ENCODE measurements at regions not wholly inside any gene's neighbourhood (a gene's known extent, or its start where the extent isn't known, plus 50 kb on each side); places are given as distances from the start of the nearest gene placed in this dataset.
"Not testable (repeated sequence)": the region's sequence is repeated elsewhere in the genome, so short reads cannot be mapped to it uniquely, and the experiment has no call there.

- Histone ChIP-seq H4K20me1 (ENCODE audit: control insufficient read depth, extremely low read depth, insufficient read depth, low read length) (no peaks in the 10 kb centered on the region), H3K27me3 (ENCODE audit: control insufficient read depth, extremely low read depth, insufficient read depth, low read length) (no peaks in the 10 kb centered on the region), H3K36me3 (ENCODE audit: control insufficient read depth in 2 of 2, extremely low read depth in 1 of 2, insufficient read depth in 2 of 2, low read length in 2 of 2) (no peaks in the 10 kb centered on the region), H3K4me3 (ENCODE audit: control insufficient read depth in 2 of 3, extremely low read depth in 1 of 3, insufficient read depth in 2 of 3, low read depth in 1 of 3, low read length in 3 of 3) (no peak overlapping the region), H3K9me3 (ENCODE audit: control insufficient read depth, low read depth, low read length) (no peaks in the 10 kb centered on the region), H3K9ac (ENCODE audit: control insufficient read depth, extremely low read depth, insufficient read depth, low read length) (no peak overlapping the region), H3K4me2 (ENCODE audit: control insufficient read depth, extremely low read depth, insufficient read depth, low read depth, low read length) (no peak overlapping the region), H3K4me1 (ENCODE audit: control insufficient read depth, extremely low read depth, insufficient read depth, low read length) (no peaks in the 10 kb centered on the region), H3K79me2 (ENCODE audit: control insufficient read depth, insufficient read depth, low read length) (no peaks in the 10 kb centered on the region), H3K27ac (ENCODE audit: control insufficient read depth, insufficient read depth, low read length) (no peak overlapping the region), H2AFZ (ENCODE audit: control insufficient read depth, low read length) (peak overlapping the region; percentile 66), H3K9me1 (ENCODE audit: control insufficient read depth, extremely low read depth, insufficient read depth, low read length) (no peaks in the 10 kb centered on the region)
- DNase-seq (ENCODE audit: low read depth, low spot score) (no peak), FAIRE-seq (no peak)
- dilution Hi-C loops (cut with MboI; ENCODE audit: extremely low pct_ligation_motif_present, low sequenced_read_pairs): no loop called here
- TF ChIP-seq EZH2 (IDR thresholded peaks at IDR 0.05; ENCODE audit: low read length) (no peak), CTCF (optimal IDR thresholded peaks at IDR 0.05 in 1 of 3, IDR thresholded peaks at IDR 0.05 in 1 of 3, conservative IDR thresholded peaks at IDR 0.05 in 1 of 3; ENCODE audit: extremely low read depth in 1 of 3, insufficient read depth in 2 of 3, low read length in 3 of 3) (no peak)
Observed at GRCh38 chr12:68538726-68539614, 71.7 kb upstream of the RAP1B start.

GRCh38 chr12:68539615-68539952 is 71.1 kb upstream of the RAP1B start:
- no peaks in the 10 kb centered on the region for H3K9me3 ChIP-seq (ENCODE audit: control insufficient read depth, low read depth, low read length)
- H3K4me1 ChIP-seq (ENCODE audit: control insufficient read depth, extremely low read depth, insufficient read depth, low read length): no peaks in the 10 kb centered on the region
- H3K27me3 ChIP-seq (ENCODE audit: control insufficient read depth, extremely low read depth, insufficient read depth, low read length): no peaks in the 10 kb centered on the region
- no peak for FAIRE-seq
- dilution Hi-C loops (cut with MboI; ENCODE audit: extremely low pct_ligation_motif_present, low sequenced_read_pairs): no loop called here
- H3K27ac ChIP-seq (ENCODE audit: control insufficient read depth, insufficient read depth, low read length): no peak overlapping the region
- H3K36me3 ChIP-seq (ENCODE audit: control insufficient read depth in 2 of 2, extremely low read depth in 1 of 2, insufficient read depth in 2 of 2, low read length in 2 of 2): no peaks in the 10 kb centered on the region
- H3K4me3 ChIP-seq (ENCODE audit: control insufficient read depth in 2 of 3, extremely low read depth in 1 of 3, insufficient read depth in 2 of 3, low read depth in 1 of 3, low read length in 3 of 3): no peak overlapping the region
- no peak for DNase-seq (ENCODE audit: low read depth, low spot score)
- TF ChIP-seq CTCF (optimal IDR thresholded peaks at IDR 0.05 in 1 of 3, IDR thresholded peaks at IDR 0.05 in 1 of 3, conservative IDR thresholded peaks at IDR 0.05 in 1 of 3; ENCODE audit: extremely low read depth in 1 of 3, insufficient read depth in 2 of 3, low read length in 3 of 3) (no peak), EZH2 (IDR thresholded peaks at IDR 0.05; ENCODE audit: low read length) (no peak)
- H3K79me2 ChIP-seq (ENCODE audit: control insufficient read depth, insufficient read depth, low read length): no peaks in the 10 kb centered on the region
- H3K9me1 ChIP-seq (ENCODE audit: control insufficient read depth, extremely low read depth, insufficient read depth, low read length): no peaks in the 10 kb centered on the region
- no peak overlapping the region for H2AFZ ChIP-seq (ENCODE audit: control insufficient read depth, low read length)
- no peaks in the 10 kb centered on the region for H4K20me1 ChIP-seq (ENCODE audit: control insufficient read depth, extremely low read depth, insufficient read depth, low read length)
- no peak overlapping the region for H3K9ac ChIP-seq (ENCODE audit: control insufficient read depth, extremely low read depth, insufficient read depth, low read length)
- no peak overlapping the region for H3K4me2 ChIP-seq (ENCODE audit: control insufficient read depth, extremely low read depth, insufficient read depth, low read depth, low read length)

- H3K79me2 ChIP-seq (ENCODE audit: control insufficient read depth, insufficient read depth, low read length); H2AFZ ChIP-seq (ENCODE audit: control insufficient read depth, low read length); DNase-seq (ENCODE audit: low read depth, low spot score); H3K4me2 ChIP-seq (ENCODE audit: control insufficient read depth, extremely low read depth, insufficient read depth, low read depth, low read length); H3K27me3 ChIP-seq (ENCODE audit: control insufficient read depth, extremely low read depth, insufficient read depth, low read length); H3K36me3 ChIP-seq (ENCODE audit: control insufficient read depth in 2 of 2, extremely low read depth in 1 of 2, insufficient read depth in 2 of 2, low read length in 2 of 2); H3K4me1 ChIP-seq (ENCODE audit: control insufficient read depth, extremely low read depth, insufficient read depth, low read length); H3K27ac ChIP-seq (ENCODE audit: control insufficient read depth, insufficient read depth, low read length); H4K20me1 ChIP-seq (ENCODE audit: control insufficient read depth, extremely low read depth, insufficient read depth, low read length); dilution Hi-C loops (cut with MboI; ENCODE audit: extremely low pct_ligation_motif_present, low sequenced_read_pairs); FAIRE-seq; H3K9me3 ChIP-seq (ENCODE audit: control insufficient read depth, low read depth, low read length); H3K9me1 ChIP-seq (ENCODE audit: control insufficient read depth, extremely low read depth, insufficient read depth, low read length); H3K9ac ChIP-seq (ENCODE audit: control insufficient read depth, extremely low read depth, insufficient read depth, low read length); H3K4me3 ChIP-seq (ENCODE audit: control insufficient read depth in 2 of 3, extremely low read depth in 1 of 3, insufficient read depth in 2 of 3, low read depth in 1 of 3, low read length in 3 of 3): not testable (repeated sequence)
Observed at GRCh38 chr12:68540768-68541167, 69.9 kb upstream of the RAP1B start.

GRCh38 chr12:68547318-68547717 is 63.4 kb upstream of the RAP1B start:
- dilution Hi-C loops (cut with MboI; ENCODE audit: extremely low pct_ligation_motif_present, low sequenced_read_pairs): not testable (repeated sequence)

More at GRCh38 chr12:68547318-68547717, 63.4 kb upstream of the RAP1B start:
- DNase-seq (ENCODE audit: low read depth, low spot score); H4K20me1 ChIP-seq (ENCODE audit: control insufficient read depth, extremely low read depth, insufficient read depth, low read length); H3K9me1 ChIP-seq (ENCODE audit: control insufficient read depth, extremely low read depth, insufficient read depth, low read length); FAIRE-seq; H3K27ac ChIP-seq (ENCODE audit: control insufficient read depth, insufficient read depth, low read length); H2AFZ ChIP-seq (ENCODE audit: control insufficient read depth, low read length); H3K9me3 ChIP-seq (ENCODE audit: control insufficient read depth, low read depth, low read length); H3K36me3 ChIP-seq (ENCODE audit: control insufficient read depth in 2 of 2, extremely low read depth in 1 of 2, insufficient read depth in 2 of 2, low read length in 2 of 2); H3K4me2 ChIP-seq (ENCODE audit: control insufficient read depth, extremely low read depth, insufficient read depth, low read depth, low read length); H3K4me1 ChIP-seq (ENCODE audit: control insufficient read depth, extremely low read depth, insufficient read depth, low read length); H3K79me2 ChIP-seq (ENCODE audit: control insufficient read depth, insufficient read depth, low read length); H3K27me3 ChIP-seq (ENCODE audit: control insufficient read depth, extremely low read depth, insufficient read depth, low read length); H3K9ac ChIP-seq (ENCODE audit: control insufficient read depth, extremely low read depth, insufficient read depth, low read length); H3K4me3 ChIP-seq (ENCODE audit: control insufficient read depth in 2 of 3, extremely low read depth in 1 of 3, insufficient read depth in 2 of 3, low read depth in 1 of 3, low read length in 3 of 3): not testable (repeated sequence)

Measured in keratinocyte (primary cell).